VCaP (cell line): ENCODE measurements at regions not wholly inside any gene's neighbourhood (a gene's known extent, or its start where the extent isn't known, plus 50 kb on each side); places are given as distances from the start of the nearest gene placed in this dataset.

Experiments used
- H3K27ac ChIP-seq: fragments of 450-650 bp; 2 replicates; pipeline ENCODE4 v1.5.1; 2017
- TF ChIP-seq, protein P1 (sequence below): fragments of 450-650 bp; conservative IDR thresholded peaks from 2 replicates; pipeline ENCODE4 v1.5.1; 2017; ENCODE audit warnings: mild to moderate bottlenecking, moderate library complexity

GRCh38 chr1:232517204-232517603 lies 112.7 kb downstream of the SIPA1L2 start:
- H3K27ac ChIP-seq = no peak overlapping the region
- TF ChIP-seq, protein P1, sequence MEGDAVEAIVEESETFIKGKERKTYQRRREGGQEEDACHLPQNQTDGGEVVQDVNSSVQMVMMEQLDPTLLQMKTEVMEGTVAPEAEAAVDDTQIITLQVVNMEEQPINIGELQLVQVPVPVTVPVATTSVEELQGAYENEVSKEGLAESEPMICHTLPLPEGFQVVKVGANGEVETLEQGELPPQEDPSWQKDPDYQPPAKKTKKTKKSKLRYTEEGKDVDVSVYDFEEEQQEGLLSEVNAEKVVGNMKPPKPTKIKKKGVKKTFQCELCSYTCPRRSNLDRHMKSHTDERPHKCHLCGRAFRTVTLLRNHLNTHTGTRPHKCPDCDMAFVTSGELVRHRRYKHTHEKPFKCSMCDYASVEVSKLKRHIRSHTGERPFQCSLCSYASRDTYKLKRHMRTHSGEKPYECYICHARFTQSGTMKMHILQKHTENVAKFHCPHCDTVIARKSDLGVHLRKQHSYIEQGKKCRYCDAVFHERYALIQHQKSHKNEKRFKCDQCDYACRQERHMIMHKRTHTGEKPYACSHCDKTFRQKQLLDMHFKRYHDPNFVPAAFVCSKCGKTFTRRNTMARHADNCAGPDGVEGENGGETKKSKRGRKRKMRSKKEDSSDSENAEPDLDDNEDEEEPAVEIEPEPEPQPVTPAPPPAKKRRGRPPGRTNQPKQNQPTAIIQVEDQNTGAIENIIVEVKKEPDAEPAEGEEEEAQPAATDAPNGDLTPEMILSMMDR = no peak

- no peak overlapping the region for H3K27ac ChIP-seq
- TF ChIP-seq, protein P1 = no peak
Observed at GRCh38 chr1:232515706-232516105, 114.2 kb downstream of the SIPA1L2 start.

- H3K27ac ChIP-seq = no peak overlapping the region
- TF ChIP-seq, protein P1 = no peak
Observed at GRCh38 chr1:232512712-232513111, 117.2 kb downstream of the SIPA1L2 start.

- TF ChIP-seq, protein P1 = no peak
- H3K27ac ChIP-seq = no peak overlapping the region
Observed at GRCh38 chr1:232511172-232511571, 118.8 kb downstream of the SIPA1L2 start.

- no peak overlapping the region for H3K27ac ChIP-seq
- TF ChIP-seq, protein P1 = no peak
Observed at GRCh38 chr1:232510367-232511110, 119.4 kb downstream of the SIPA1L2 start.

- H3K27ac ChIP-seq = no peak overlapping the region
Observed at GRCh38 chr1:232509570-232509969, 120.4 kb downstream of the SIPA1L2 start.

GRCh38 chr1:232508130-232508701 lies 121.7 kb downstream of the SIPA1L2 start:
- no peak overlapping the region for H3K27ac ChIP-seq
- TF ChIP-seq, protein P1 = no peak

More at GRCh38 chr1:232509570-232509969, 120.4 kb downstream of the SIPA1L2 start:
- TF ChIP-seq, protein P1 = no peak
